ENCODE measurements at regions not wholly inside any gene's neighbourhood (a gene's known extent, or its start where the extent isn't known, plus 50 kb on each side); places are given as distances from the start of the nearest gene placed in this dataset.

DNA sequence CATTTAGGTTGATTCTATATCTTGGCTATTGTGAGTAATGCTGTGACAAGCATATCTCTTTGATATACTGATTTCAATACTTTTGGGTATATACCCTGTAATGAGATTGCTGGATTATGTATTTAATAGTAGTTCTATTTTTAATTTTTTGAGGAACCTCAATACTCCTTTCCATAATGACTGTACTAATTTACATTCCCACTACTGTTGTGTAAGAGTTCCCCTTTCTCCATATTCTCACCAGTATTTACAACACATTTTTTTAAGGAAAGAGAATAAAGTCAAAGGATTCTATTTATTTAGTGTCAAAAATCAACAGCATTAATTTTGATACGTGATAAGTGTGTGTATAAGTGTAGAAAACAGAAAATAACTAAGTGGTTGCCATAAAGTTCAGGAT is 356.4 kb upstream of the EDIL3 start:
- Histone ChIP-seq H4K20me1 (ENCODE audit: insufficient read depth) (no peaks in the 10 kb centered on the region), H3K9ac (no peak overlapping the region), H2AFZ (ENCODE audit: low read depth) (no peak overlapping the region), H3K79me2 (ENCODE audit: insufficient read depth, low read depth) (no peaks in the 10 kb centered on the region), H3K27ac (no peak overlapping the region), H3K4me2 (no peak overlapping the region), H3K27me3 (ENCODE audit: insufficient read depth, low read depth) (no peaks in the 10 kb centered on the region), H3K4me1 (ENCODE audit: low read depth, poor library complexity, severe bottlenecking) (no peaks in the 10 kb centered on the region), H3K4me3 (IDR thresholded peaks at IDR 0.05; ENCODE audit: insufficient read depth, low read depth, low read length) (no peak overlapping the region), H3K36me3 (ENCODE audit: insufficient read depth) (no peaks in the 10 kb centered on the region)
- TF ChIP-seq CTCF (conservative IDR thresholded peaks at IDR 0.05; ENCODE audit: low read depth, low read length): no peak

DNA sequence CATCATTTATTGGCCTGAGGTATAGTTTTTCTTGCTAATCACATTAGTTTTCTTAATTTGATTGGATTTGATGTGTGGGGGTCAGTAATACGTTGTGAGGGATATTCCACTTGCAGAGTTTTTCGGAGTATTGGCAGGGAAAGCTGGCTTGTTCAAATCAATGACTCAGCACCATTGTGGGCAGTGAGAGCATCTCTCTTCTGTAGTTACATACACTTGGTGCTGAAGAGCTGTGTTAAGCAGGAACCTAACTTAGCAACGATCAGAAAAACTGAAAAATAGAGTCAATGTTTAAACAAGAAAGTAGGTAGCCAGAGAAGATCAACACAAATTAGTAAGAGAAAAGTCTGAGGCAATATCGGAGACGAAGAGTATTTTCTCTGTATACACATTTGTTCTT is 344.6 kb upstream of the EDIL3 start:
- Histone ChIP-seq H3K9ac (no peak overlapping the region), H3K4me3 (IDR thresholded peaks at IDR 0.05; ENCODE audit: insufficient read depth, low read depth, low read length) (no peak overlapping the region), H3K79me2 (ENCODE audit: insufficient read depth, low read depth) (no peaks in the 10 kb centered on the region), H3K4me1 (ENCODE audit: low read depth, poor library complexity, severe bottlenecking) (no peaks in the 10 kb centered on the region), H3K4me2 (no peak overlapping the region), H3K36me3 (ENCODE audit: insufficient read depth) (no peaks in the 10 kb centered on the region), H2AFZ (ENCODE audit: low read depth) (no peak overlapping the region), H3K27me3 (ENCODE audit: insufficient read depth, low read depth) (no peaks in the 10 kb centered on the region), H3K27ac (no peak overlapping the region), H4K20me1 (ENCODE audit: insufficient read depth) (no peaks in the 10 kb centered on the region)
- TF ChIP-seq CTCF (conservative IDR thresholded peaks at IDR 0.05; ENCODE audit: low read depth, low read length): no peak

DNA sequence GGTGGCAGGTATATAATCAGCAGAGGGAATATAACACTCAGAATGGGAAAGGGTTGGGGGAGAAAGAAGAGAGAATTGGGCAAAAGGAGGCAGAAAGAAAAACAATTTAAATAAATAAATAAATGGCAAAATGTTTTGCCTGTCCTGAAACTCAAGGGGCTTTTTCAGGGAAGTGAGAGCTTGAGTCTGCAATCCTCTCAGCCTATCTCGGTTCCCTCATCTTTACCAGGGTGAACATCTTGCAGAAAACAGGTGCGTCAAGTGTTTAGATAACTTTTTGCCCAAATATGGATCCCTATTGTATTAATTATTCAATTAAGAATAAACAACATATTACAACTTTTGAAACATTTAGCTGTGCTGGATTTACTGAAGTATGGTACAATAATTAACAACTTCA is 343.0 kb upstream of the EDIL3 start:
- Histone ChIP-seq H3K27me3 (ENCODE audit: insufficient read depth, low read depth) (no peaks in the 10 kb centered on the region), H2AFZ (ENCODE audit: low read depth) (no peak overlapping the region), H3K36me3 (ENCODE audit: insufficient read depth) (no peaks in the 10 kb centered on the region), H3K4me1 (ENCODE audit: low read depth, poor library complexity, severe bottlenecking) (no peaks in the 10 kb centered on the region), H3K4me2 (no peak overlapping the region), H3K27ac (no peak overlapping the region), H3K9ac (no peak overlapping the region), H3K4me3 (IDR thresholded peaks at IDR 0.05; ENCODE audit: insufficient read depth, low read depth, low read length) (no peak overlapping the region), H4K20me1 (ENCODE audit: insufficient read depth) (no peaks in the 10 kb centered on the region), H3K79me2 (ENCODE audit: insufficient read depth, low read depth) (no peaks in the 10 kb centered on the region)
- no peak for TF ChIP-seq CTCF (conservative IDR thresholded peaks at IDR 0.05; ENCODE audit: low read depth, low read length)

DNA sequence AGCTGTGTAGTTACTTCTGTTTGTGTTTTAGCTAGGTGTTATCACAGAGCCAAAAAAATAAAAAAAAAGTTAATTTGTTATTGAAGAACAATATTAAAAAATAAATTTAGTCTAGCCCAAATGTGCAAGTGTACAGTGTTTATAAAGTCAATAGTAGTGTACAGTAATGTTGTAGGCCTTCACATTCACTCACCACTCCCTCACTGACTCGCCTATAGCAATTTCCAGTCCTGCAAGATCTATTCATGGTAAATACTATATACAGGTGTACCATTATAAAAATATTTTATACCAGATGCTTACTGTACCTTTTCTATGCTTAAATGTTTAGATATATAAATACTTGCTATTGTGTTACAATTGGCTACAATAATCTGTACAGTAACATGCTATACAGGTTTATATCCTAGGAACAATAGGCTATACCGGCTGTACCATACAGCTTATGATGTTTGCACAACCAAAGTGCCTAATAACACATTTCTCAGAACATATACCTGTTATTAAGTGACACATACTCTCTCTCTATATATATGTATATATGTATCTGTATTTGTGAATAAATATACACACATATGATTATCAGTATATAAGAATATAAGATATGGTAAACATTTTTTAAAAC is 341.4 kb upstream of the EDIL3 start:
- Histone ChIP-seq H3K36me3 (ENCODE audit: insufficient read depth) (no peaks in the 10 kb centered on the region), H3K4me2 (no peak overlapping the region), H2AFZ (ENCODE audit: low read depth) (no peak overlapping the region), H3K79me2 (ENCODE audit: insufficient read depth, low read depth) (no peaks in the 10 kb centered on the region), H3K4me3 (IDR thresholded peaks at IDR 0.05; ENCODE audit: insufficient read depth, low read depth, low read length) (no peak overlapping the region), H3K27ac (no peak overlapping the region), H3K4me1 (ENCODE audit: low read depth, poor library complexity, severe bottlenecking) (no peaks in the 10 kb centered on the region), H3K9ac (no peak overlapping the region), H4K20me1 (ENCODE audit: insufficient read depth) (no peaks in the 10 kb centered on the region), H3K27me3 (ENCODE audit: insufficient read depth, low read depth) (no peaks in the 10 kb centered on the region)
- TF ChIP-seq CTCF (conservative IDR thresholded peaks at IDR 0.05; ENCODE audit: low read depth, low read length): no peak
